Spleen (tissue), 7 donors: ENCODE measurements at regions not wholly inside any gene's neighbourhood (a gene's known extent, or its start where the extent isn't known, plus 50 kb on each side); places are given as distances from the start of the nearest gene placed in this dataset.

Source experiments
- POLR2A ChIP-seq, 3 donors: fragments of 450-650 bp; IDR thresholded peaks; one replicate each; pipeline ENCODE4 v1.5.1; 2017; ENCODE audit warnings: antibody characterized with exemption in 3 of 3, mild to moderate bottlenecking in 1 of 3
- POLR2AphosphoS5 ChIP-seq, 3 donors: sonication (generic); formaldehyde crosslinking; IDR thresholded peaks; one replicate each; pipeline ENCODE4 v1.5.1; 2017; ENCODE audit warnings: antibody characterized with exemption in 3 of 3
- TF ChIP-seq, protein P1 (sequence below), 11 experiments: fragments of 200-600 bp in 7 of 11; fragments of 450-650 bp in 4 of 11; sonication (generic) in 4 of 11; IDR thresholded peaks in 8 of 11; conservative IDR thresholded peaks in 3 of 11; 1 replicate in 7 of 11; 2 replicates in 4 of 11; pipeline versions ENCODE4 v1.4.0 to v1.8.0; 2016 to 2021; ENCODE audit warnings: antibody characterized with exemption in 11 of 11, inconsistent platforms in 4 of 11, mild to moderate bottlenecking in 1 of 11
- donor health status: DM: no; HTN: no; CAD: no; lungs with moderate emphysema.
- donor health status: DM: no; HTN: no; CAD: no.
- donor health status: DM: no; HTN: no; CAD: no.

DNA sequence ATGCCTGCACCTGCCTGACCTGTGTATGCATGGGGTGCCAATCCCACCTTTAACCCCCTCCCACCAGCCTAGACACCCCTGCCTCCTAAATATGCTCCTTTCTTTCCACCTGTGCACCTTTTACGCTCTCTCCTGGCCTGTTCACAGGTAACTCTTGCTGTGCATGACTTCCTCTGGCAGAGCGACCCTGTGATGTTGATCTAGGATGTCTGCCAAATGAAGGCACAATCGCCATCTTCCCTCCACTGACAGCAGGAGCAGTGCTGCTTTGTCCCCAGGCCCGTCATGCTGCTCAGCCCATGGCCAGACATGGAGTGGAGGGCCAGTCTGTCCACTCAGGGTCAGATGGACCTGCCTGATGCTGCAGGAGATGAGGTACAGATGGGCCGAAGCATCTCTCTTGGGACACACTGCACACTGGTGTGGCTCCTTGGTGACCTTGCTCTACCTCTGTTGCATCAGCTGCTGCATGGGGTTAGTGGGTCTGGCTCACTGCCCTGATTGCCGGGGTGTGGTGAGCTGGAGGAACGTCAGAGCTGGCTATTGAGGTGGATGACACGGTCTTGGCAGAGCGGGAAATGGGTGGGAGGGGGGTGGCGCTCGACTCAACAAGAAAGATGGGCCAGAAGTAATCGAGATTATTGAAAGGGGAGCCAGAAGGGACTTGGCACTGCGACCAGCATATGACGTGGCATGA is 101.7 kb upstream of the PITX1 start:
- TF ChIP-seq, protein P1, sequence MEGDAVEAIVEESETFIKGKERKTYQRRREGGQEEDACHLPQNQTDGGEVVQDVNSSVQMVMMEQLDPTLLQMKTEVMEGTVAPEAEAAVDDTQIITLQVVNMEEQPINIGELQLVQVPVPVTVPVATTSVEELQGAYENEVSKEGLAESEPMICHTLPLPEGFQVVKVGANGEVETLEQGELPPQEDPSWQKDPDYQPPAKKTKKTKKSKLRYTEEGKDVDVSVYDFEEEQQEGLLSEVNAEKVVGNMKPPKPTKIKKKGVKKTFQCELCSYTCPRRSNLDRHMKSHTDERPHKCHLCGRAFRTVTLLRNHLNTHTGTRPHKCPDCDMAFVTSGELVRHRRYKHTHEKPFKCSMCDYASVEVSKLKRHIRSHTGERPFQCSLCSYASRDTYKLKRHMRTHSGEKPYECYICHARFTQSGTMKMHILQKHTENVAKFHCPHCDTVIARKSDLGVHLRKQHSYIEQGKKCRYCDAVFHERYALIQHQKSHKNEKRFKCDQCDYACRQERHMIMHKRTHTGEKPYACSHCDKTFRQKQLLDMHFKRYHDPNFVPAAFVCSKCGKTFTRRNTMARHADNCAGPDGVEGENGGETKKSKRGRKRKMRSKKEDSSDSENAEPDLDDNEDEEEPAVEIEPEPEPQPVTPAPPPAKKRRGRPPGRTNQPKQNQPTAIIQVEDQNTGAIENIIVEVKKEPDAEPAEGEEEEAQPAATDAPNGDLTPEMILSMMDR (IDR thresholded peaks at IDR 0.05 in 8 of 11, conservative IDR thresholded peaks at IDR 0.05 in 3 of 11) = no peak
- TF ChIP-seq POLR2A (IDR thresholded peaks at IDR 0.05) = no peak
- no peak for TF ChIP-seq POLR2AphosphoS5 (IDR thresholded peaks at IDR 0.05)
